Ishikawa (cell line): ENCODE measurements at regions not wholly inside any gene's neighbourhood (a gene's known extent, or its start where the extent isn't known, plus 50 kb on each side); places are given as distances from the start of the nearest gene placed in this dataset.

Source experiments
- CEBPB ChIP-seq: IDR thresholded peaks from 2 replicates; pipeline ENCODE4 v1.6.1; 2012
- CREB1 ChIP-seq: IDR thresholded peaks from 2 replicates; pipeline ENCODE4 v1.6.1; 2012; ENCODE audit warnings: low read depth
- EGR1 ChIP-seq: IDR thresholded peaks from 2 replicates; pipeline ENCODE4 v1.6.1; 2012
- EP300 ChIP-seq: IDR thresholded peaks from 2 replicates; pipeline ENCODE4 v1.6.1; 2012; ENCODE audit warnings: borderline replicate concordance
- FOXM1 ChIP-seq: IDR thresholded peaks from 2 replicates; pipeline ENCODE4 v1.6.1; 2012; ENCODE audit warnings: low read depth, borderline replicate concordance
- MAX ChIP-seq: IDR thresholded peaks from 2 replicates; pipeline ENCODE4 v1.6.1; 2012
- NFIC ChIP-seq: IDR thresholded peaks from 2 replicates; pipeline ENCODE4 v1.6.1; 2012
- RAD21 ChIP-seq: IDR thresholded peaks from 2 replicates; pipeline ENCODE4 v1.6.1; 2012; ENCODE audit warnings: low read depth
- REST ChIP-seq: IDR thresholded peaks from 2 replicates; pipeline ENCODE4 v1.6.1; 2012; ENCODE audit warnings: low read depth, mild to moderate bottlenecking
- TAF1 ChIP-seq: IDR thresholded peaks from 2 replicates; pipeline ENCODE4 v1.6.1; 2012; ENCODE audit warnings: low read depth, mild to moderate bottlenecking
- TCF12 ChIP-seq: IDR thresholded peaks from 2 replicates; pipeline ENCODE4 v1.6.1; 2012; ENCODE audit warnings: low read depth
- TEAD4 ChIP-seq: IDR thresholded peaks from 2 replicates; pipeline ENCODE4 v1.6.1; 2012
- USF1 ChIP-seq: IDR thresholded peaks from 2 replicates; pipeline ENCODE4 v1.6.1; 2012
- YY1 ChIP-seq: IDR thresholded peaks from 2 replicates; pipeline ENCODE4 v1.6.1; 2012; ENCODE audit warnings: low read depth
- ZBTB7A ChIP-seq: IDR thresholded peaks from 2 replicates; pipeline ENCODE4 v1.6.1; 2012; ENCODE audit warnings: low read depth

- TF ChIP-seq CREB1 (no peak), EP300 (no peak), ZBTB7A (no peak), TEAD4 (no peak), REST (no peak), USF1 (no peak), EGR1 (no peak), MAX (no peak), TCF12 (no peak), RAD21 (no peak), YY1 (no peak), NFIC (no peak), CEBPB (no peak), FOXM1 (no peak), TAF1 (no peak)
Observed at GRCh38 chr2:58401936-58402335, 160.8 kb upstream of the FANCL start.

- no peak for TF ChIP-seq CEBPB
- no peak for TF ChIP-seq YY1
- TF ChIP-seq EP300: no peak
- no peak for TF ChIP-seq USF1
- TF ChIP-seq FOXM1: no peak
- no peak for TF ChIP-seq RAD21
- no peak for TF ChIP-seq TEAD4
- no peak for TF ChIP-seq NFIC
- TF ChIP-seq TCF12: no peak
- no peak for TF ChIP-seq EGR1
- TF ChIP-seq ZBTB7A: no peak
- TF ChIP-seq REST: no peak
- TF ChIP-seq TAF1: no peak
- no peak for TF ChIP-seq MAX
- TF ChIP-seq CREB1: no peak
Observed at GRCh38 chr2:58398406-58398805, 157.3 kb upstream of the FANCL start.

- TF ChIP-seq USF1: no peak
- no peak for TF ChIP-seq EP300
- no peak for TF ChIP-seq FOXM1
- no peak for TF ChIP-seq REST
- no peak for TF ChIP-seq RAD21
Observed at GRCh38 chr2:58387701-58388100, 146.6 kb upstream of the FANCL start.

- no peak for TF ChIP-seq CEBPB
- TF ChIP-seq YY1: no peak
- no peak for TF ChIP-seq REST
- no peak for TF ChIP-seq RAD21
- TF ChIP-seq EP300: no peak
- TF ChIP-seq TEAD4: no peak
- no peak for TF ChIP-seq MAX
- TF ChIP-seq ZBTB7A: no peak
- TF ChIP-seq USF1: no peak
- TF ChIP-seq TAF1: no peak
- TF ChIP-seq FOXM1: no peak
- no peak for TF ChIP-seq TCF12
Observed at GRCh38 chr2:58378152-58378551, 137.0 kb upstream of the FANCL start.
